ENCODE measurements at regions not wholly inside any gene's neighbourhood (a gene's known extent, or its start where the extent isn't known, plus 50 kb on each side); places are given as distances from the start of the nearest gene placed in this dataset.

DNA sequence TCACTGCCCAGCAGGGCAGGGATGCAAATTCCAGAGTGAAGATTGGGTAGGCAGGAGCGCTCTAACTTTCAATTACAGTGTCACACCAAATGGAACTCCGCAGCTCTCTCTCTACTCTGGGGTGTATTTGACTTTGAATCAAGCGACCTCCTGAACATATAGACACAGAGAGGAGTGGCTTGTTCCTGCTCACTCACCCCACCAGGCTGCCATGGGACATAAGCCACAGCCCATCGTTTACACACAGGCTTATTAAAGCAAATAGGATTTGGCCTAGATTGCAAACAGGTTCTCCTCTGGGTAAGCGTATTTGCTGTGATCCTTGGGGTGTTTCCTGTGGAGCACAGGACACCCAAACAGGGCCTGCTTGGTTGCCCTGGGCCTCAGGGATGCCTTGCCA lies 281.6 kb upstream of the CCL2 start:
- Mint-ChIP-seq H3K36me3 (ENCODE audit: insufficient read depth, unreplicated experiment) (no peaks in the 10 kb centered on the region), H3K27me3 (ENCODE audit: insufficient read depth, unreplicated experiment) (no peaks in the 10 kb centered on the region), H3K9me3 (ENCODE audit: unreplicated experiment) (peaks cover 25% of the 10 kb centered on the region), H3K4me1 (ENCODE audit: insufficient read depth, unreplicated experiment) (no peaks in the 10 kb centered on the region), H3K4me3 (ENCODE audit: unreplicated experiment) (no peak overlapping the region), H3K27ac (ENCODE audit: low read depth, unreplicated experiment) (no peak overlapping the region)
- no peak for TF ChIP-seq CTCF (IDR thresholded peaks at IDR 0.05; ENCODE audit: unreplicated experiment)
- BruUV-seq (replicated peaks): no TSS peak
- ChIA-PET POLR2A (no interaction called here), CTCF (no interaction called here)
- intact Hi-C loops (cut with micrococcal nuclease): no loop called here
- no peak for DNase-seq (ENCODE audit: unreplicated experiment)

GRCh38 chr17:33974276-33974675 lies 280.8 kb upstream of the CCL2 start:
- BruUV-seq (replicated peaks): no TSS peak
- ChIA-PET CTCF (no interaction called here), POLR2A (no interaction called here)
- Mint-ChIP-seq H3K4me1 (ENCODE audit: insufficient read depth, unreplicated experiment) (no peaks in the 10 kb centered on the region), H3K9me3 (ENCODE audit: unreplicated experiment) (peaks cover 29% of the 10 kb centered on the region), H3K36me3 (ENCODE audit: insufficient read depth, unreplicated experiment) (no peaks in the 10 kb centered on the region), H3K27me3 (ENCODE audit: insufficient read depth, unreplicated experiment) (no peaks in the 10 kb centered on the region), H3K4me3 (ENCODE audit: unreplicated experiment) (no peak overlapping the region), H3K27ac (ENCODE audit: low read depth, unreplicated experiment) (no peak overlapping the region)
- intact Hi-C loops (cut with micrococcal nuclease): no loop called here
- no peak for DNase-seq (ENCODE audit: unreplicated experiment)
- TF ChIP-seq CTCF (IDR thresholded peaks at IDR 0.05; ENCODE audit: unreplicated experiment): no peak

DNA sequence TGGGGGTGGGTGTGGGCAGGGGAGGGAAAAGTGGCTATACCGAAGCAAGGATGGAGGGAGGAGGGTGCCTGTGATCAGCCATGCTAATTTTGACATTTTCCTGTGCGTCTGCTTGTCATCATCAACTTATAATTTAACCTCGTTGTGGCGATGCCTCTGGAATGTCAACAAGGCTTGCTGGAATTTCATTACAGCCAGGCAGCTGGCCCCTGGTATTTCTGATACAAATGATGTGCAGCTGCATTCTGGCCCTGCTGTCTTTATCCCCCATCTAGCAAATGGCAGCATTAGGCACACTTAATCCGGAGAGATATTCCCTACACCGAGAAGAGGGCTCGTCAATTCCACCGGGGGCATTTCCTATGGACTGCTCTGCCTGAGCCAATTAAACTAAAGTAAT lies 278.3 kb upstream of the CCL2 start:
- H3K4me3 Mint-ChIP-seq (ENCODE audit: unreplicated experiment): no peak overlapping the region
- intact Hi-C loops (cut with micrococcal nuclease): no loop called here
- ChIA-PET POLR2A (no interaction called here), CTCF (no interaction called here)
- no peaks in the 10 kb centered on the region for H3K36me3 Mint-ChIP-seq (ENCODE audit: insufficient read depth, unreplicated experiment)
- no peak overlapping the region for H3K27ac Mint-ChIP-seq (ENCODE audit: low read depth, unreplicated experiment)
- no peaks in the 10 kb centered on the region for H3K4me1 Mint-ChIP-seq (ENCODE audit: insufficient read depth, unreplicated experiment)
- no TSS peak for BruUV-seq (replicated peaks)
- TF ChIP-seq CTCF (IDR thresholded peaks at IDR 0.05; ENCODE audit: unreplicated experiment): no peak
- H3K9me3 Mint-ChIP-seq (ENCODE audit: unreplicated experiment): peaks cover 42% of the 10 kb centered on the region
- no peak for DNase-seq (ENCODE audit: unreplicated experiment)
- H3K27me3 Mint-ChIP-seq (ENCODE audit: insufficient read depth, unreplicated experiment): no peaks in the 10 kb centered on the region

- no peaks in the 10 kb centered on the region for H3K4me1 Mint-ChIP-seq (ENCODE audit: insufficient read depth, unreplicated experiment)
- POLR2A ChIA-PET: no interaction called here
- no peak for TF ChIP-seq CTCF (IDR thresholded peaks at IDR 0.05; ENCODE audit: unreplicated experiment)
- no peak for DNase-seq (ENCODE audit: unreplicated experiment)
- no peaks in the 10 kb centered on the region for H3K27me3 Mint-ChIP-seq (ENCODE audit: insufficient read depth, unreplicated experiment)
- CTCF ChIA-PET: no interaction called here
- no TSS peak for BruUV-seq (replicated peaks)
- H3K36me3 Mint-ChIP-seq (ENCODE audit: insufficient read depth, unreplicated experiment): no peaks in the 10 kb centered on the region
- intact Hi-C loops (cut with micrococcal nuclease): no loop called here
- no peak overlapping the region for H3K4me3 Mint-ChIP-seq (ENCODE audit: unreplicated experiment)
- H3K9me3 Mint-ChIP-seq (ENCODE audit: unreplicated experiment): peaks cover 50% of the 10 kb centered on the region
- no peak overlapping the region for H3K27ac Mint-ChIP-seq (ENCODE audit: low read depth, unreplicated experiment)
These were observed 277.2 kb upstream of the CCL2 start for GRCh38 chr17:33977729-33978514.

Measured in MCF 10A (cell line).